CD4-positive, alpha-beta T cell treated with Interleukin-6 for 4 hours (primary cell): ENCODE measurements at regions not wholly inside any gene's neighbourhood (a gene's known extent, or its start where the extent isn't known, plus 50 kb on each side); places are given as distances from the start of the nearest gene placed in this dataset.

Experiments
- DNase-seq: peaks from one replicate; pipeline ENCODE4 v3.0.0-alpha.2; 2020; ENCODE audit warnings: mixed read lengths

- DNase-seq, result no peak
These were observed 147.4 kb downstream of the BBOX1 start for GRCh38 chr11:27187848-27188621.

DNA sequence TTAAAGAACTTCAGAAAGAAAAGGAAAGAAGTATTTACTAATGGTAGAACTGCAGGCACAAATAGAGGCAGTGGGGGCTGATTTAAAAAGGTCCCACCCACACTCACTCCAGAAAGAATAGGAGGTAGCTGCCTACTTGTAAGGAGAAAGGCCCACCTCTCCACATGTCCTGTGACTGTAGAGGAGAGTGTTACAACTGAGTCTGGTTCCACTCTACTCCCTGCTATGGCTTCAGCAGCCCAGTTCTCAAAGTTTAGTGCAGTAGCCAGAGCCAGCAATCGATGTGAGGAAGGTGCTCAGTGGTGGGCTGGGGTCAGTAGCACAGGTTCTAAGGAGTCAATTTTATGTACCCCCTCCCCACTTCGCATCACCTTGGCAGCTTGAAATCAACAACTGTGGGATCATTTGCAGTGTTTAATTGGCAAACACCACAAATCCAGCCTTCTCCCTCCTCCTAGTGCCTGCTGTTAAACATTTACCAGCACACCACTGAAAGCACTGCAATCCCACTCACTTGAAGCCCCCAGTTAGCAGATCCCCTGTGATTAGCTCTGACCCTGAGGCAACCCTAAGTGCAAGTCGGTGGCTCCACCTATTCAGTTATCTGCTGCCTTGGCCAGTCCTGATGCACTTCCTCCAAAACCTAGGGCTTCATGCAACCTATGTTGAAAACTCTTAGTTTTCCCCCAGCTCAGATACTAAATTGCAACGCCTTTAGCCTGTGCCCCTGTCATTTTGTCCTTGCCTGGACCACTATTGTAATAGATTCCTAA is 146.6 kb downstream of the BBOX1 start:
- DNase-seq, result no peak

DNA sequence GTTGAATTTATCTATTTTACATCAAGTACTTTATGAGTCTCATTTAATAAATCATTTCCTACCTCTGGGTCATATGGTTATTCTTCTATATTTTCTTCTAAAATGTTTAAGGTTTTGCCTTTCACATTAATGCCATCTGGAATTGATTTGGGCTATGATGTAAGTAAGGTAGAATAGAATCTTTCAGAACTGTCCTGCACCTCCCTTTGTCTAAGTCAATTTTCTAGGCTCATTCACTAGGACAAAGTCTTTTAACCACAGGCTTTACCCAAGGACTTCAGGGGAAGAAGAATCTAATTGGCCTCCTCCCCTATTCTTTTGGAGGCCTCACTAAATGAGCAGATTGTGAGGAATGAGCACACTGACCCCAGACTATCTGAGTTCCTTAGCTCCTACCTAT is 146.0 kb downstream of the BBOX1 start:
- DNase-seq, result no peak

DNA sequence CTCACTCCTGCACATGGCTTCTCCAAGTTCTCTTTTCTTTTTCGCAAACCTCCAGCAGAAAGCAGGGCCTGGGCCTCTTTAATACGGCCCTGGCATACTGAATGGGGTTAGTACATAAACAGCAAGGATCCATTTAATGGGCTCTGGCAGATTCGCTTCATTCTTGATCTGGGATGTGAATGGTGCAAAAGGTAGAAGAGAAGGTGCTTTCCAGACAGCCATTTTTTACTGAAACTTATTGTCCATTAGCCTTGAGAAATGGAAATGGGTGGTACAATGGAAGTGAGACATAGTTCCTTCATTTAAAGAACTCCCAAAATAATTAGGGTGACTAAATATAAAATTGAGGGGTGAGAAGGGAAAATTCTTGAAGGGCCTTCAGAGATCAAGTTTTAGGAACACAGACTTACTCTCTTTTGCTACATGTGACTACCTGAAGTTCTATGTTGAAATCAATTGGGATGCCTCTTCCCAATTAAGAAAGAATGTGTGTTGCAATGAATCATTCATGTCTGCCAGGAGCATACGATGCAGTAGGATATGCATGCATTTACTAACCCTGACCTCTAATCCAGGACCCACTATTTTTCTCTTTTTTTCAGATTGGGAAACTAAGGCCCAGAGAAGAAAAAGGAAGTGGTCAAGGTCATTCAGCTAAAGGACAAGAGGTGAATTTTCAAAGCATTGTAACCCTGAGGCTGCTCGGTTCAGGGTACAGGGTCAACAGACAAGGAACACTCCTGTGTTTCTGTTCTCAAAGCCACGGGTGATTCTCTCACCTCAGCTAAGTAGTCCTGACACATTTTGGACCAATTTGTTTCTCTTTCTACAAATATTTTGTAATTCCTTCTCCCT is 144.1 kb downstream of the BBOX1 start:
- no peak for DNase-seq

GRCh38 chr11:27183672-27184457 is 143.2 kb downstream of the BBOX1 start:
- peak; percentile 45 for DNase-seq

DNA sequence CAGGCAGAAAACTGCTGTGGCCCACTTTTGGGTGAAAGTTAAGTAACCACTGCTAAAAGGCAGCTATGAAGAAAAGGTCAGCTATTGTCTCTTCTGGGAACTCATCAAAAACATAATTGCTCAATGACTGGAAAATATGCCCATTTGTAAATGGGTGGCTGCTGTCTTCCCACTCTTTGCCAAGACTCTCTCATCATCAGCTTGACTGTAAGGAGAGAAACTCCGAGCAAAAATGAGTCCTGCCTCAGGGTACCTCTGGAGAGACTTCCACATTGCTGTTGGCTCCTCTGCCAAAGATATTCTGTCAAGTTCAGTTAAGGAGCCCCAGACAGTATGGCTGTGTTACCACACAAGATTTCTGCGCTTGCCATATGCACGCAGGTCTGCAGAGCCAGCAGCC is 138.7 kb downstream of the BBOX1 start:
- no peak for DNase-seq

DNA sequence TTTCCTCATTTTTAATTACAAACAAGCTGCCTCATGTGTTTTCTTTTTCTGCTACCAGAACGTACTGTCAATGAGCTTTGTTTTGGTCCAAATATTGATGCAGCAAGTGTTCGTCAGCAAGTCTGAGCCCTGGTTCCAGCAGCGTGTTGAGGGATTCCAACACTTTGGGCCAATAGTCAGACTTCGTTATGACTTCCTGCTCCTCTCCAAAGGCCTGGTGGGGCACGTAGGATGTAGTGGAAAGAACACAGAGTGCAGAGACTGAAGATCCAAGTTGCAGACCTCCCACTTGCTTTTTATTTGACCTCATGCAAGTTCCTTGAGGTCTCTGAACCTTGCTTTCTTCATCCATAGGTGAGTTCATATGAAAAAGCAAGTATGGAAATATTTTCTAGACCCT is 138.2 kb downstream of the BBOX1 start:
- DNase-seq, result no peak
